ENCODE measurements at regions not wholly inside any gene's neighbourhood (a gene's known extent, or its start where the extent isn't known, plus 50 kb on each side); places are given as distances from the start of the nearest gene placed in this dataset.

DNA sequence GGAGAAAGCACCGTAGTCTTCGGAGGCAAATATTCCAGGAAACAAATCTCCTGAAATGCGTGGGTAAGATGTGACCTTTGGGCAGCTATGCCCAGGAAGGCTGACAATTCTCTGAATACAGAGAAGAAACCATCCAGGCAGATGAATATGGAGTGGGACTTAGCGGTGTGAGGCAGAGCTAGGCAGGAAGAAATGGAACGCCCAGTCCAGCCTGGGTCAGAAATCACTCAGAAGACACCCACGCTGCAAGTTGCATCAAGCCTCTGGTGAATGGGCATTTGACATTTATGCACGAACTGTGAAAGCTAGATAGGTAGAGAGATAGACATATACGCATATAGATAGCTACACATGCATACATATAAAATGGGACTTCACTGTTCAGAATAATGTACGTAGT, 498.5 kb downstream of the QKI start:
- no peak overlapping the region for H2AK5ac ChIP-seq (ENCODE audit: low read depth, low read length)
- H4K91ac ChIP-seq (ENCODE audit: insufficient read depth, low read depth, low read length), result no peak overlapping the region
- no peak overlapping the region for H3K4ac ChIP-seq (ENCODE audit: low read depth, low read length)
- H3K4me1 ChIP-seq (ENCODE audit: control insufficient read depth, insufficient read depth, low read length), result no peaks in the 10 kb centered on the region
- H3K23ac ChIP-seq (ENCODE audit: low read depth, low read length), result no peak overlapping the region
- no peak overlapping the region; the same call in 1 of the 2 replicates for H4K5ac ChIP-seq (ENCODE audit: low read depth, low read length)
- CTCF ChIA-PET, result no interaction called here
- no peak overlapping the region for H3K4me2 ChIP-seq (ENCODE audit: low read depth, low read length)
- H4K8ac ChIP-seq (ENCODE audit: low read depth in 2 of 2, low read length in 2 of 2), result no peak overlapping the region
- no peak overlapping the region for H2BK5ac ChIP-seq (ENCODE audit: low read depth, low read length, poor library complexity, severe bottlenecking)
- no peaks in the 10 kb centered on the region for H4K20me1 ChIP-seq (ENCODE audit: insufficient read depth, low read length)
- H3K14ac ChIP-seq (replicated peaks; ENCODE audit: low read depth, low read length), result no peak overlapping the region
- WGBS, 2 experiments (ENCODE audit: extremely low coverage in 2 of 2, insufficient read length in 1 of 2), result 82% methylated on average over 5 of the region's 9 CpGs; no CpG with 5 or more reads in 1 of the 2 experiments
- H3K9ac ChIP-seq (ENCODE audit: low read depth, low read length), result no peak overlapping the region
- POLR2A ChIA-PET (ENCODE audit: unreplicated experiment), result no interaction called here
- H2BK120ac ChIP-seq (ENCODE audit: low read depth, low read length), result no peak overlapping the region
- dilution Hi-C loops (cut with HindIII; ENCODE audit: low sequenced_read_pairs, unreplicated experiment) (no loop called here), in situ Hi-C loops (cut with MboI; ENCODE audit: low sequenced_read_pairs) (no loop called here), intact Hi-C loops (cut with micrococcal nuclease) (no loop called here)
- no peak overlapping the region for H2AK9ac ChIP-seq (replicated peaks; ENCODE audit: low read depth, low read length, poor library complexity)
- no peak overlapping the region for H3K56ac ChIP-seq (ENCODE audit: extremely low read depth, insufficient read depth, low read length)
- H3K18ac ChIP-seq (ENCODE audit: low read depth, low read length), result no peak overlapping the region
- H3K27ac ChIP-seq (ENCODE audit: insufficient read depth, low read length), result no peak overlapping the region
- H2AFZ ChIP-seq (replicated peaks; ENCODE audit: low read length, poor library complexity), result no peak overlapping the region
- TF ChIP-seq RAD21 (IDR thresholded peaks at IDR 0.05; ENCODE audit: low read length) (no peak), RCOR1 (IDR thresholded peaks at IDR 0.05; ENCODE audit: insufficient replicate concordance, low read length) (no peak), NFE2L2 (IDR thresholded peaks at IDR 0.05; ENCODE audit: low read depth, low read length) (no peak), CHD1 (IDR thresholded peaks at IDR 0.05; ENCODE audit: low read depth, low read length) (no peak), BHLHE40 (IDR thresholded peaks at IDR 0.05; ENCODE audit: low read depth, low read length) (no peak), MAFK (IDR thresholded peaks at IDR 0.05; ENCODE audit: low read depth, low read length) (no peak), MAZ (IDR thresholded peaks at IDR 0.05; ENCODE audit: borderline replicate concordance, low read depth, low read length) (no peak), SMC3 (IDR thresholded peaks at IDR 0.05; ENCODE audit: low read depth, low read length) (no peak), CTCF (conservative IDR thresholded peaks at IDR 0.05; ENCODE audit: low read depth, low read length) (no peak), MXI1 (IDR thresholded peaks at IDR 0.05; ENCODE audit: borderline replicate concordance, low read depth, low read length) (no peak), FOS (IDR thresholded peaks at IDR 0.05; ENCODE audit: low read depth, low read length) (no peak), POLR2A (IDR thresholded peaks at IDR 0.05; ENCODE audit: low read depth, low read length) (no peak)
- TF ChIP-seq, protein P1, sequence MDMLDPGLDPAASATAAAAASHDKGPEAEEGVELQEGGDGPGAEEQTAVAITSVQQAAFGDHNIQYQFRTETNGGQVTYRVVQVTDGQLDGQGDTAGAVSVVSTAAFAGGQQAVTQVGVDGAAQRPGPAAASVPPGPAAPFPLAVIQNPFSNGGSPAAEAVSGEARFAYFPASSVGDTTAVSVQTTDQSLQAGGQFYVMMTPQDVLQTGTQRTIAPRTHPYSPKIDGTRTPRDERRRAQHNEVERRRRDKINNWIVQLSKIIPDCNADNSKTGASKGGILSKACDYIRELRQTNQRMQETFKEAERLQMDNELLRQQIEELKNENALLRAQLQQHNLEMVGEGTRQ (IDR thresholded peaks at IDR 0.05; ENCODE audit: low read depth, low read length), result no peak
- TF ChIP-seq, protein P2, sequence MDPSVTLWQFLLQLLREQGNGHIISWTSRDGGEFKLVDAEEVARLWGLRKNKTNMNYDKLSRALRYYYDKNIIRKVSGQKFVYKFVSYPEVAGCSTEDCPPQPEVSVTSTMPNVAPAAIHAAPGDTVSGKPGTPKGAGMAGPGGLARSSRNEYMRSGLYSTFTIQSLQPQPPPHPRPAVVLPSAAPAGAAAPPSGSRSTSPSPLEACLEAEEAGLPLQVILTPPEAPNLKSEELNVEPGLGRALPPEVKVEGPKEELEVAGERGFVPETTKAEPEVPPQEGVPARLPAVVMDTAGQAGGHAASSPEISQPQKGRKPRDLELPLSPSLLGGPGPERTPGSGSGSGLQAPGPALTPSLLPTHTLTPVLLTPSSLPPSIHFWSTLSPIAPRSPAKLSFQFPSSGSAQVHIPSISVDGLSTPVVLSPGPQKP (IDR thresholded peaks at IDR 0.05; ENCODE audit: borderline replicate concordance, low read depth, low read length), result no peak
- DNase-seq (no peak), ATAC-seq (ENCODE audit: low read depth) (no peak)
- no peak overlapping the region for H2BK15ac ChIP-seq (ENCODE audit: low read depth, low read length)
- no peaks in the 10 kb centered on the region for H3K9me3 ChIP-seq (ENCODE audit: control insufficient read depth, insufficient read depth, low read length)
- H3K4me3 ChIP-seq (ENCODE audit: insufficient read depth, low read depth, low read length), result no peak overlapping the region
- H2BK20ac ChIP-seq (ENCODE audit: low read depth, low read length), result no peak overlapping the region
- H3K36me3 ChIP-seq (ENCODE audit: control insufficient read depth, insufficient read depth, low read length), result no peaks in the 10 kb centered on the region
- no peaks in the 10 kb centered on the region for H3K79me1 ChIP-seq (ENCODE audit: low read depth in 1 of 2, low read length in 2 of 2)
- no peaks in the 10 kb centered on the region; the same call in 1 of the 2 replicates for H3K27me3 ChIP-seq (ENCODE audit: control insufficient read depth, insufficient read depth, low read length)
- H3K9me1 ChIP-seq (ENCODE audit: insufficient read depth, low read length), result no peaks in the 10 kb centered on the region
- BruUV-seq (replicated peaks), result no TSS peak

Data from IMR-90 (cell line).